GM21390 (cell line): ENCODE measurements at regions not wholly inside any gene's neighbourhood (a gene's known extent, or its start where the extent isn't known, plus 50 kb on each side); places are given as distances from the start of the nearest gene placed in this dataset.

Experiments used
- ATAC-seq: cut with Tn5 transposase; IDR thresholded peaks from one replicate; pipeline ENCODE4 v1.9.1; 2021; ENCODE audit not compliant: unreplicated experiment

DNA sequence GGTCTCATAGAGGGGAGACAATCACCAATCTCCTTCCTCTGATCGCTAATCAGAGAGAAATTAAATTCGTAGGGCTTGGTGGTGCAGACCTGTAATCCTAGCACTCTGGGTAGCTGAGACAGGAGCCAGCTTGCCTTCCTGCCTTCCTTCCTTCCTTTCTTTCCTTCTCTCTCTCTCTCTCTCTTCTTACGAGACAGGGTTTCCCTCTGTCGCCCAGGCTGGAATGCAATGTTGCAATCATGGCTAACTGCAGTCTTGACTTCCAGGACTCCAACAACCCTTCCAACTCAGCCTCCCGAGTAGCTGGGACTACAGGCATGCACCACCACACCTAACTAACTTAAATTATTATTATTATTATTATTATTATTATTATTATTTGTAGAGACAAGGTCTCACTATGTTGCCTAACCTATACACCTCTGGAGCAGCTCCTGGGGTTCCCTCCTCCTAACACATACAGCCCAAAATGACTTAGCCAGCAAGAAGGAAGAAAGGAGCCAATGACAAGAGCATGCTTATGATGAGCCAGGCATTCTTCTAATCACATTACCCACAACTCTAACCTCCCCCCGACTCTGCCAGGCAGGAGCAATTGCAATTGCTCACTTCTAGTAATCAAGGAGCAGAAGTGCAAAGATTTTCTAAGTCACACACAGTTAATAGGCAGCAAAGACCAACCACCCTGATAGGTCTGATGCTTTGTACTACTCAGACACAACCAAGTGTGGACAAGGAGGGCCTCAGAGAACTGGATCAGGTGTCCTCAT, 105.4 kb upstream of the F3 start:
- ATAC-seq: no peak

DNA sequence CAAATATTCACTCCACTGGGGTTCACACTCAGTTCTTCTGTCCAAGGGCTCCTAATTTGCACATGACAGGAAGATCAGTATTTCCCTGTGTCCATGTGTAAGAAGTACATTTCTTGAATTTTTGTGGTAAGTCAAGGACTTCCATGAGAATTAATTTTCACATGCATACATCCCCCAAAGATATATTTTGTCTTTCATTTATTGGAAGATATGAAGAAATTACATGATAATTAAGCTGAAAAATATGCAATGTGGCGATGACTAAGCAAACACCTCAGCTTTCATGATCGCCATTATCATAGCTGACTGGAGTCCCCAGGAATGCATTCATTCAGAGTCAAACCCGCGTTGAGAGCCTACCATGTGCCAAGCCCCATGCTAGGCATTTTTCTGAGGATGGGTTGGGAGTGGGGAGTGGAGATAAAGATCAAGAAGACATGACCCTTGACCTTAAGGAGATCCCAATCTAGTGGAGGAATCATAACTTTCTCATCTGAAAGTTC, 104.6 kb upstream of the F3 start:
- ATAC-seq: no peak

DNA sequence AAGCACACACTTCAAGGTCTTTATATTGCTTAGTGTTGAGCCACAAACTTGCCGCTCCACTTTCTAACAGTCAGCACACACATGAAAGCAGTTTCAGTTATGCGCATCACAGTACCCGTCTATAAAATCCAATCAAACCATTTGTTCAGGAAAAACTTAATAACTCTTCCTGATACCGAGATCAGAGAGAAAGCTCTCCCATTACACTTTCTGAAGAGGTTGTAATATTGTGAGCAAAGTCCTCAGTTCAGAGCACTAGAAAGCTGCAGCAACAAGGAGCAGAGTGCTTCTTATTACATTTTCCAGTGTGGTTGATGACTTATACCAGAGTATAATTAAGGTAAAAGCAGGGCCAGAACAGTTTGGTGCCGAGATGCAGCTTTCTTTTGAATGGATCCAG, 102.8 kb upstream of the F3 start:
- ATAC-seq: no peak

DNA sequence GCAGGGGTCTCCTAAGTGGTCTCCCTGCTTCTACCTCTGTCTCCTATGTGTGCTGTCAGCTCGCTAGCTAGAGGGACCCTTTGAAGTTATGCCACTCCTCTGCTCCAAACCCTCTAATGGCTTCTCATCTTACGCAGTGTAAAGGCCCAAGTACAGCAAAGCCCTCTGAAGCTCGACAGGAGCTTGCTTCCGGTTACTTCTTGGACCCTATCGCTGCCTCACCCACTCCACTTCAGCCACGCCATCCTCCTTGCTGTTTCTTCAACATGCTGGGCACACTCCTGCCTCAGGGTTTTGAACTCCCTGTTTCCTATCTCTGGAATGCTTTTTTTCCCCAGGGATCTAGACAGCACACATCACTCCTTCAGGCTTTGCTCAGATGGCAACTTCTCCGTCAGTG, 102.3 kb upstream of the F3 start:
- ATAC-seq: no peak

DNA sequence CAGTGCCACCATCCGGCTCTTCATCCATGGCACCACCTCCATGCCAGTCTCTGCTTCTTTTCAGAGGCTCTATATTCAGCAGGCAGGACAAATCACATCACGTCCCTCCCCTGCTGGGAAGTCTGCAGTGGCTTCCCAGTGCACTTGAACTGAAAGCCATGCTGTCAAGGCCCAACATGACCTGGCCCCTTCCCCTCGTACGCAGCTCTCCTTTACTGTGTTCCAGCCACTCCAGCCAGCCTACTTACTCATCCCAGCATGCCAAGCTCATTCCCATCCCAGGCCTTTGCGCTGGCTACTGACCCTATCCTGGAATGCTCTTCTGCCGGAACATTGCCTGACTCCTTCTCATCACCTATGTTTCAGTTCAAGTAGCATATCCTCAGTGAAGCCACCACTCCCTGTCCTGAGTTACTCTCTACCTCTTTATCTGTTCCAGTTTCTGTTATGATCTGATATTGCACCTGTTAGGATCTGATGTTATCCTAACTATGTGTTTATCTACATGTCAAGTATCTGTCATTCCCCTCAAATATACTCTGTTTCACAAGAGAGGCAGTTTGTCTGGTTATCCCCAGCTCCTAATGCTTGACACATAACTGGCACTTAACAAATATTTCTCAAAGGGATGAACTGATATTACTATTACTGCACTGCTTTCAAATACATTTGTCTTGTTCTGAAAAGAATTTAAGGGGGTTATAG, 101.2 kb upstream of the F3 start:
- ATAC-seq: no peak

DNA sequence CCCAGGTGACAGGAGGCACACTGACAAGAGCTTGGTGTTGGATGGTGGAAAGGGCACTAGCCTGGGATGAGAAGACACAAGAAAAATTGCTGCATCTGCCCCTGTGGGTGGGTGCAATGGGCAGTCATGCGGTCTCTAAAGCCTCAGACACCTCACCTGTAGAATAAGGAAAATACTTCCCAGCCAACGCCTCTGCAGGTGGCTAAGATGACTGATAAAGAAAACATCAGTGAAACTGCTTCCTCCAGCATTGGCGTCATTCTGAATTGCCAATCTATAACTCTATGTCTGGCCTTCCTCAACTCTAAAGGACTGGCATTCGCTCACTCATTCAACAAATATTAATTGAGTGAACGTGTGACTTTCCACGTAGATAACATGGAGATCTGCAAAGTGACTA, 100.4 kb upstream of the F3 start:
- no peak for ATAC-seq

DNA sequence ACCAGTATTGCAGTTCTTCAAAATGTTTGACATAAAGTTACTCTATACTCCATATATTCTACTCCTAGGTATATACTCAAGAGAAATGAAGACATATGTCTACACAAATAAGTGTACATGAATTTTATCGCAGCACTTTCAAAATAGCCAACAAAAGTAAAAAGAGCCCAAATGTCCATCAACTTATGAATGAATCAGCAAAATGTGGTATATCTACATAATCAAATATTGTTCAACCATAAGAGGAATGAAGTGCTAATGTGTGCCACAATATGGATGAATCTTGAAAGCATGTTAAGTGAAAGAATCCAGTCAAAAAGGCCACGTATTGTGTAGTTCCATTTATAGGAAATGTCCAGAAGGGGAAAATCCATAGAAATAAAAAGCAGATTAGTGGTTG, 98.6 kb upstream of the F3 start:
- no peak for ATAC-seq

DNA sequence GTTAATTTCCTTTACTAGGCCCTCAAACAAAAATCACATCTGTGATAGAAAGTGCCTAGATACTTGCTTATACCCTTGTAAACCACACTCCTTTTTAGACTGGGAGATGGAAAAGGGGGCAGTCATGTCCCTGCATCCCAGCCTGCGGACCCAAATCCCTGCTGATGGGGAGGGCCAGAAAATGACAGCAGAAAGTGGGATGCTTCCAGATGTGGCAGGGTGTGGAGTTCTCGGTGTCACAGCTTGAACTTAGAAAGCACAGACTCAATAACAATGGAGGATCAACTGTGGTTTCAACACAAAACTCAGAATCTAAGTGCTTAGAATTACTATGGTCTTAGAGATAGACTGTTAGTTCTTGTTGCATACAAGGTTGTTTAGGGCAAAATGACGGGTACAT, 95.6 kb upstream of the F3 start:
- no peak for ATAC-seq

DNA sequence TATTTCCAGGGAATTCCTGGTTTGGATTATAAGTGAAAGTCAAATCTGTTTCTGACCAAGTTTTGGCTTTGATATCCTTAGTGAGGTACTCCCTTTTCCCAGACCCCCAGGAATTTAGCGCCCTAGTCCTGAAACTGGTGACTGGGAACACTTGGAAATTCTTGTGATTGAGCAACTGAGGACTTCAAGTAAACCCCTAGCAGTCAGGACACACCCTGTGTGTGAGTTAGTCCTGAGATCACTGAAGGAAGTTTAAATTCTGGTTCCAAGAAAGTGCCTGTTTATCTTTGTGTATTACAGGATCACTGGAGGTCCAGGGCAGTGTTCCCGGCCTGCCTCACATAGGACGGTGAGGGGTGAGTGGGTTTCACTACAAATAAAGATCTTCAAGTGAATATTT, 95.1 kb upstream of the F3 start:
- ATAC-seq: no peak

DNA sequence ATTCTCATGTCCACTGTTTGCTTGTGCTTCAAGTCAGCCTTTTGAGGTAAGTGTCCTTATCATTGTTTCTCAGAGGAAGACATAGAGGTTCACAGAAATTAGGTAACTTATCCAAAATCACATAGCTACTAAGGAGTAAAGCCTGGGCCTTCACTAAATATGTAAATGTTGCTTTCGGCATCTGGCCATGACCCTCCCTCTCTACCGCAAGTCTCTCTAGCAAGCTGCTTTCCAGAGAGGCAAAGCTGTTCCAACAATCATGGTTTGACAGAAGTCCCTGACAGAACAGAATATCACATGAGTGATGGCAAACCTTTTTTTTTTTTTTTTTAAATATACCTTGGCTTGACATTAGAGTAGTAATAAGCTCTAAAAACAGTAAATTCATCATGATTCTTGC, 94.5 kb upstream of the F3 start:
- ATAC-seq: no peak

DNA sequence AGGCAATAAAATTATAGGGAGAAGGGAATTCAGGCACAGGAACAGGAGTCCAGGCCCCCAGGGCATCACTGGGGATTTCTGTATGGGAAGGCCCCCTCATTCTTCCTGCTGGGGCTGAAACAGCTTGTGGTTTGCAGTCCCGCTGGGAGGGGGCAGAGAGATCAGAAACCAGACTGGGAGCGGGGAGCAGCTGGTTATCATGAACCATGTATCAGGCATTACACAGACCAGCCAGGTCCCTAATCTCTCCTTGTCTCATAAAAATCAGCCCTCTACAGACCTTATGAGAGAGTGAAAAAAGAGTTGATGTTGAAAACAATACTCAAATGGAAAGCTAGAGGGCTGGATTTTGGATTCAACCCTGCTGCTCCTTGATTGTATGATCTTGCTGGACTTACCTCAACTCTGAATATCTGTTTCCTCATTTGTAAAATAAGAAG, 93.4 kb upstream of the F3 start:
- ATAC-seq: no peak

DNA sequence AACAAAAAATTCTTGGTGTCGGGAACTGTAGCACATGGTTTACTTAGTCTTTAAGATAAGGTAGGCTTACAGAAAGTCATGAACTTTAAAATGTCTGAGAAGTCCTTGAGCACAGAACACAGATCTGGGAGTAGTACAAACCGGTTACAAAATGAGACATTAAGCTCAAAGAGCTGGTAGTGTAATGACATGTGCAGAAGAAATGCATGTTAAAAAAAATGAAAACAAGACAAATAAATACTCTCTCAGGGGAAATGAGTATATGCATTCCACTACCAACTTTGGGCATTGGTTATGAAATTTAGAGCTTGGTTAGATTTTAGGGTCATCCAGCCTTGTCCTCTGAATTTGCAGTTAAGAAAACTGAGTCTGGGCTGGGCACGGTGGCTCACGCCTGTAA, 91.5 kb upstream of the F3 start:
- ATAC-seq: no peak

DNA sequence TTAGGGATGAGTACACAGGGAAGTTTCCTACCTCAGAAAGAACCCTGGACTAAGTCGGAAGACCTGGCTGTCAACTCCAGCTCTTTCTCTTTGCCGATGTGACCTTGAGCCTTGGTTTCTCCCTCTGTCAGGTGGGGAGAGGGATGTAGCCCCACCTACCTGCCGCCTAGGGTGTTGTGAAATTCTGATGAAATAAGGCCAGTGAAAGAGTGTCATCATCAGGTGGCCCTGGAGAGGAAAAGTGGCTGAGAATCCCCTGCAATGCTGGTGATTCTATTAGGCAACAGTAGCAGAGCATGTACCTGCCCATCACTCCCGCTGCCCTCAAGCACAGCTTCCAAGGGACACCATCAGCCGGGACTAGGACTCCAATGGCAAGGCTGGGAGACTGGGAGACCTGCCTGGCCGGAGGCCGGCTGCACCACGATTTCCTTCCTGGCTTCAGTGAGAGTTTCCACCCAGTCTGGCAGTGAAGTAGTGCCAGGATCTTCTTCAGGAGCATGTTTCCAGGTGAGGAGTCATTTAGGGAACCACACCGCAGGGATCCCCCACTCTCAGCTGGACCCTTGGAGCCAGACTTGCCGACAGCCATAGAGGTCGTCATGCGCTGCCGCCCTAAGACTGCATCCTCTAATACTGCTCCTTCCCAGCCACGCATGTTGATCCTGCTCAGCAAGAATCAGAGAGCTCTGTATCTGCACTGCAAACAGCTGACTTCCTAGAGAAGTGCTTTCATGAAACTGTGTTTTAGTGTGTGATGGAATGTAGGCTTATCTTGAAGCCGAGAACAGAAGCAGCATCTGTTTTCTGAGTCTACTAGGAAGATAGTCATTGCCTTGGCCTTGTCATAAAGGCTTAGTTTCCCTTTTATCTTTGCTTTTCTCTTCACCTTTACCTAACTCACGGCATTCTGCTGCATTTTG, 88.0 kb upstream of the F3 start:
- ATAC-seq: no peak

DNA sequence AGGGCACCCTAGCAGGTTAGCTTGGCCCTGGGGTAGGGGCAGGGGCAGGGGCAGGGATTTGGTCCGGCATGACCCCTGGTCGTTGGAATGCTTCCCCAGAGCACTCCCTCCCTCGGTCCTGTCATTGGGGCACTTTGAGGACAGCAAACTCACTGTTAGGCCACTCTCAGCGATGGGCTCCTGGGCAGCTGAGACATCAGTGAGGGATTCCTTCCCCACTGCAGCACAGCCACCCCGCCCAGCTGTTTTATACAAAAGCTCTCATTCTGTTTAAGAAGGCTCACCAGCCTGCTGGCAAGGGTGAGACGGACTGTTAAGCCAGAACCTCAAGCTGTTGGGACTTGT, 86.9 kb upstream of the F3 start:
- no peak for ATAC-seq

DNA sequence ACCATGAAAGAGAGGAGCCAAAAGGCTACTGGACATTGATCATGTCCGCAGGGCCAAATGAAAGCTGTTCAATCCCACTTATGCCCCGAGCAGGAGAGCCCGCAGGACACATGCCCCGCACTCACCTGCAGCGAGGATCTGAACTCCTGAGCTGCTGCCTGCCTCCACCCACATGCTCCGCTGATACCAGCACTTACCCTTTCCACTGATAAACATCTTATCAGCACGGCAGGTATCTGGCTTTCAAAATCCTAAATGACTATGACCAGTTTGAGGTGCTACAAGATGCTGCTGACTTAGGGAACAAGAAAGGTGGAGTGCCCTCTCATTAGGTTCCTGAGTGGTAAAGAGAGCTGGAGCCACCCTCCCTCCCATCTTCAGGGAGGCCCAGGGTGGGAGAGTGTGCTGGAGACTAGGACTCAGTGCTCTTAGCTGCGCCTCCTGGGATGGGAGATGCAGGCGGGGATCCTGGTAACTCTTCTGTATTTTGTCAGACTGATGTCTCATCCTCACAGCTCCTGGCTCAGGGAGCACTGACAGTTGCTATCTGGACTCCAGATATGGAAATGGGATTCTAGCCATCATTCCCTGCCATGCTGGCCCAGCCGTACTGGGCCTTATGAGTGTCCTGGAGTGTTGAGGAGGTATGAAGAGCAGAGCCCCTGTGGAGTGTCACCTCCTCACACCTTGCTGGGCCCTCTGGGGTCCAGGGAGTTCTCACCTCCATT, 86.4 kb upstream of the F3 start:
- no peak for ATAC-seq

DNA sequence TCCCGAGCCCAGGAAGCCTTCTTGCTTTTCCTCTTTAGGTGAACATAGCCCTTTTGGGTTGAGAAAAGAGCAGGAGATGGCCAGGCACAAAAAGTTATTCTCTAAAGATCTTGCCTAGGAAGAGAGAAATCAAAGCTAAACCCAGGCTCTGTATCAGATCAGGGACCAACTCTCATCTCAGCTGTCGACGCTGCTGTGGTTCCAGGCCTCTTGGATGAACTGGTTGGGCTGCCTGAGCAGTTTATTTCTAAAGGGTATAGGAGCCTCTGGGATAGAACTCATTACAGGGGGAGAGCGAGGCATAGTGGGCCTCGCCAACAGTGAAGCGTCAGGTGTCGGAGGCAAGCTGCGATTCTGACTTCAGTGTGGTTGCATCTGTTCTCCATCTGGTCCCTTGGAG, 82.6 kb upstream of the F3 start:
- ATAC-seq: no peak

DNA sequence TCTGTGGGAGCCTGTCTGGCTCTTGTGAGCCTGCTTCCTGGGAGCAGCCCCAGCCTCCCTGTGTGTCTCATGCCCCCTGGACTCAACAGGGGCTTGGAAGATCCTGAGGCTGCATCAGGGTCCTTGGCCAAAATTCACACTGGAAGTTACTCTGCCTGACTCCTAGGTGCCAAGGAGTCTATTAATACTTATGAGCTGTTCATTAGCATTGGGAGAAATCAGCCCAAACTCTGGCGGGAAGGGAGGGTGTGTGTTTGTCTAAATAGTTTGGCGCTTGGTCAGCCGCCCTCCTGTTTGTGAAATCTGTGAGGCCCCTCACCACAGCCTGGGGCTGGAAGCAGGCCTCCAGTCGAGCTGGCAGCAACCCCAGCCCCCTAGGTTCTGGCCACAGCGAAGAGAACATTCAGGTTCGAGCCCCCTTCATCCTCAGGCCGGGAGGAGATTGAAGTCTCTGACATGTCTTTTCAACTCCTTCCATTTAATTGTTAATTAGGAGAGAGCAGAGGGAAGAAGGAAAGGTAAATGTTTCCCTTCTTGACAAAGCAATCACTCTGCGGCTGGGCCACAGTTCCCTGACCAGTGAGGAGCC, 82.1 kb upstream of the F3 start:
- ATAC-seq: no peak

DNA sequence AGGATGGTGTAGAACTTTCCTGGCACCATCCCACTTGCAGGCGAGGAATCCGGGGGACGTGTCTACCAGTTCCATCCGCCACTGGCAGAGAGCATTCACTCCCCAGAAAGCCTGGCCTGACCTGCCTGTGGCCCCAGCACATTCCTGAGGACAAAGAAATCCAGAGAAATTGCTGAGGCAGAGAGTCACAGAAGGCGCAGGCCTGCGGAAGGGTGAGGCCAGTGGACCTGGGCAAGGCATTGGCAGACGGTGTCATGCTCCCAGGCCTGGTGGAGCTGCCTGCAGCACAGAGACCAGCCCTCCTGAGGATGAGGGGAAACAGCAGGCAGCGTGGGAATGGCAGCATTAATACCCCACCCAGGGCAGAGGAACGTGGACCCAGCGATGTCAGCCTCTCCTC, 81.2 kb upstream of the F3 start:
- no peak for ATAC-seq

DNA sequence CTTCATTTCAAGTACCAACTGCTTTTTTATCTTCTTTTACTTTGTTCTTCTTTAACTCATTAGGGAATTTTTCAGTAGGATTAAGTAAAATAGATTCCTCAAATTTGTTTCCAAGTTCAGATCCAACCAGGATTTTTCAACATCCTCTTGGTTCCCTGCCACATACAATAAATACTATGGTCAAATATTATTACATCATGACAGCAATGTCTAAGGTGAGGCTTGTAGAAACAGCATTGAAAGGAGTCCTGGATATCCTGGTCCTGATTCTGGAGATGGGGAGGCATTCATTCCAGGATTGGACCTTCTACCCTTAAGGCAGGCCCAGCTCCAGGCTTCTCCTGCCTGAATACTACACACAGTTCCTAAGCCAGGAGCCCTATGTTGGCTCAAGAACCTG, 80.2 kb upstream of the F3 start:
- no peak for ATAC-seq

DNA sequence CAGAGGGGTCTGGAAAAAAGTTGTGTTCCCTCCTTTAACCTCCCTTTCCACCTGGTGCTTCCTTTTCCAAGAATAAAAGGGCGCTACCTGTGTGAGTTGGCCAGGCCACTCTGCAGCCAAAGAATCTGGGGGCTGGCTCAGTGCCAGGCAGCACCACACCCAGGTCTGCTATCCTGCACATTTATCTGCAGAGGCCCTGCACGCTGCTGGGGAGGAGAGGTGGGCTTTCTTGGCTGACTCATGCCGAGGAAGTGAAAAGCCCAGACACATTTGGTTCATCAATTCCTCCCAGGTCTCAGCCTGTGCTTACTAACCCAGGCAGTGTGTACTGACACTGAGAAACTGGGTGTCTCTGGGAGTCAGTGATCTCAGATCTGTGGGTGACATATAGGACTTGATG, 79.8 kb upstream of the F3 start:
- no peak for ATAC-seq
